Testis (tissue), 2 donors: ENCODE measurements at regions not wholly inside any gene's neighbourhood (a gene's known extent, or its start where the extent isn't known, plus 50 kb on each side); places are given as distances from the start of the nearest gene placed in this dataset.
A peak's percentile ranks its signal among the peaks of the same experiment; 100 is the strongest.

Experiments
- DNase-seq: peaks from one replicate; pipeline ENCODE4 v3.0.0-alpha.2; 2019
- H3K27ac ChIP-seq, 2 donors: fragments of 200-600 bp; sonication (generic); one replicate each; pipeline ENCODE4 v1.5.1; 2019
- H3K27me3 ChIP-seq: fragments of 200-600 bp; sonication (generic); one replicate; pipeline ENCODE4 v1.5.1; 2019
- H3K36me3 ChIP-seq: fragments of 200-600 bp; sonication (generic); one replicate; pipeline ENCODE4 v1.5.1; 2017; ENCODE audit warnings: low read depth; ENCODE audit errors: missing control alignments
- H3K4me1 ChIP-seq: fragments of 200-600 bp; sonication (generic); one replicate; pipeline ENCODE4 v1.5.1; 2019
- H3K4me3 ChIP-seq, 2 donors: fragments of 200-600 bp; sonication (generic); one replicate each; pipeline ENCODE4 v1.5.1; 2017 to 2019
- H3K9me3 ChIP-seq: fragments of 200-600 bp; sonication (generic); one replicate; pipeline ENCODE4 v1.5.1; 2017
- CTCF ChIP-seq, 3 experiments: fragments of 450-650 bp in 2 of 3; fragments of 200-600 bp in 1 of 3; sonication (generic) in 1 of 3; IDR thresholded peaks; one replicate each; pipeline ENCODE4 v1.5.1; 2016 to 2019; ENCODE audit warnings: antibody characterized with exemption in 3 of 3, mild to moderate bottlenecking in 2 of 3, moderate library complexity in 1 of 3
- POLR2A ChIP-seq: fragments of 450-650 bp; IDR thresholded peaks from one replicate; pipeline ENCODE4 v1.6.1; 2017; ENCODE audit warnings: antibody characterized with exemption, mild to moderate bottlenecking, moderate library complexity
- WGBS, 2 donors: methylation state at CpG; one replicate each; pipeline ENCODE4 v1.1.5; 2018; 5-methylcytosine and 5-hydroxymethylcytosine counted together
- intact Hi-C: fragments of 100-400 bp; cut with DNase I; formaldehyde crosslinking; loops from one replicate; pipeline ENCODE4 v1.15.1; 2023; ENCODE audit warnings: low total_unique reads

- no peak for DNase-seq
- intact Hi-C loops, result no loop called here
- WGBS, 2 donors, result 58 to 59% methylated on average over 6 of the region's 6 CpGs
- no peak for TF ChIP-seq CTCF (IDR thresholded peaks at IDR 0.05)
- TF ChIP-seq POLR2A, result no peak
- Histone ChIP-seq H3K36me3 (no peaks in the 10 kb centered on the region), H3K9me3 (no peaks in the 10 kb centered on the region), H3K27ac (no peak overlapping the region), H3K4me1 (no peaks in the 10 kb centered on the region), H3K27me3 (no peaks in the 10 kb centered on the region), H3K4me3 (peak overlapping the region; percentile 5 to 9)
Observed at GRCh38 chr6:20024316-20024673, 187.1 kb downstream of the ID4 start.

- Histone ChIP-seq H3K27ac (no peak overlapping the region), H3K27me3 (no peaks in the 10 kb centered on the region), H3K4me3 (no peak overlapping the region), H3K9me3 (no peaks in the 10 kb centered on the region), H3K36me3 (no peaks in the 10 kb centered on the region), H3K4me1 (no peaks in the 10 kb centered on the region)
- intact Hi-C loops, result no loop called here
- DNase-seq, result no peak
- WGBS, 2 donors, result 59 to 75% methylated on average over 6 of the region's 6 CpGs
- no peak for TF ChIP-seq CTCF (IDR thresholded peaks at IDR 0.05)
Observed at GRCh38 chr6:20024978-20025377, 187.3 kb downstream of the MBOAT1 start.

- Histone ChIP-seq H3K4me1 (no peaks in the 10 kb centered on the region), H3K27ac (no peak overlapping the region), H3K27me3 (no peaks in the 10 kb centered on the region), H3K9me3 (no peaks in the 10 kb centered on the region), H3K4me3 (no peak overlapping the region), H3K36me3 (no peaks in the 10 kb centered on the region)
- no peak for TF ChIP-seq POLR2A
- no peak for TF ChIP-seq CTCF (IDR thresholded peaks at IDR 0.05)
- 93% methylated on average over 2 of the region's 2 CpGs for WGBS, 2 donors
- intact Hi-C loops, result no loop called here
- DNase-seq, result no peak
Observed at GRCh38 chr6:20025681-20026080, 186.6 kb downstream of the MBOAT1 start.

- Histone ChIP-seq H3K9me3 (no peaks in the 10 kb centered on the region), H3K4me3 (no peak overlapping the region), H3K4me1 (no peaks in the 10 kb centered on the region), H3K27me3 (no peaks in the 10 kb centered on the region), H3K27ac (no peak overlapping the region), H3K36me3 (no peaks in the 10 kb centered on the region)
- 80 to 83% methylated on average over 9 of the region's 9 CpGs for WGBS, 2 donors
- TF ChIP-seq POLR2A (no peak), CTCF (IDR thresholded peaks at IDR 0.05) (no peak)
- intact Hi-C loops, result no loop called here
- no peak for DNase-seq
Observed at GRCh38 chr6:20028143-20028542, 184.1 kb downstream of the MBOAT1 start.

- Histone ChIP-seq H3K27ac (no peak overlapping the region), H3K4me3 (no peak overlapping the region), H3K9me3 (no peaks in the 10 kb centered on the region), H3K4me1 (no peaks in the 10 kb centered on the region), H3K36me3 (no peaks in the 10 kb centered on the region), H3K27me3 (no peaks in the 10 kb centered on the region)
- no peak for DNase-seq
- 87 to 93% methylated on average over 4 of the region's 4 CpGs for WGBS, 2 donors
- intact Hi-C loops, result no loop called here
- TF ChIP-seq POLR2A (no peak), CTCF (IDR thresholded peaks at IDR 0.05) (no peak)
Observed at GRCh38 chr6:20028562-20028961, 183.7 kb downstream of the MBOAT1 start.
